ENCODE measurements at regions not wholly inside any gene's neighbourhood (a gene's known extent, or its start where the extent isn't known, plus 50 kb on each side); places are given as distances from the start of the nearest gene placed in this dataset.

DNA sequence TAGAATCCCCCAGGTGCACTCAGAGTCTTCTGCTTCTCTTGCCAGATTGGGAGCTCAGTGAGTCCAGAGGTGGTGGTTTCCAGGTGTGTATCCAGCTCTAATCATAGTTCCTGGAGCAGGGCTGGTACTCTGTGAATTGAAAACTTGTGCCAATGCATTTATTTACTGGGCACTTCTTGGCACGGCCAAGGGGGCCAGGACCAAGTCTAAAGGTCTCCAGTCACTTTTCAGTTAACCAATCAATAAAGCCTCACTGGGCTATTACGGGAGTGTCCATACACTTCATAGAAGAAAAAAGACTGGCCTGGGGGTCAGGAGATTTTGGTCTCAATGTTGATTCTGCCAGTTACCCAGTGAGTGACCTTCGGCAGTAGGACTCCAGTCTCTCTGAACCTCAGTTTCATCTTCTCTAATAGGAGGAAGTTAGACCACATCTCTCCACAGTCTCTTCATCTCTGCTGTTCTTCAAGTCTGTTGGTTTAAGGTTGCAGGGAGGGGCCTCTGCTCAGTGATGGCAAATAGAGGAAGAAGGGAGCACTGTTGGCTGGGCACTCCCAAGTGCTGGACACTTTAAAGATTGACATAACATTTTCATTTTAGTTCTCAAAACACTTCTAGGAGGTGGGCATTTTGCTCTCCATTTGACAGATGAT lies 188.5 kb upstream of the E2F8 start:
- H3K4me1 ChIP-seq, result peaks cover 0 to 26% of the 10 kb centered on the region in 2 donors
- DNase-seq (ENCODE audit: low spot score), result peak; percentile 53

DNA sequence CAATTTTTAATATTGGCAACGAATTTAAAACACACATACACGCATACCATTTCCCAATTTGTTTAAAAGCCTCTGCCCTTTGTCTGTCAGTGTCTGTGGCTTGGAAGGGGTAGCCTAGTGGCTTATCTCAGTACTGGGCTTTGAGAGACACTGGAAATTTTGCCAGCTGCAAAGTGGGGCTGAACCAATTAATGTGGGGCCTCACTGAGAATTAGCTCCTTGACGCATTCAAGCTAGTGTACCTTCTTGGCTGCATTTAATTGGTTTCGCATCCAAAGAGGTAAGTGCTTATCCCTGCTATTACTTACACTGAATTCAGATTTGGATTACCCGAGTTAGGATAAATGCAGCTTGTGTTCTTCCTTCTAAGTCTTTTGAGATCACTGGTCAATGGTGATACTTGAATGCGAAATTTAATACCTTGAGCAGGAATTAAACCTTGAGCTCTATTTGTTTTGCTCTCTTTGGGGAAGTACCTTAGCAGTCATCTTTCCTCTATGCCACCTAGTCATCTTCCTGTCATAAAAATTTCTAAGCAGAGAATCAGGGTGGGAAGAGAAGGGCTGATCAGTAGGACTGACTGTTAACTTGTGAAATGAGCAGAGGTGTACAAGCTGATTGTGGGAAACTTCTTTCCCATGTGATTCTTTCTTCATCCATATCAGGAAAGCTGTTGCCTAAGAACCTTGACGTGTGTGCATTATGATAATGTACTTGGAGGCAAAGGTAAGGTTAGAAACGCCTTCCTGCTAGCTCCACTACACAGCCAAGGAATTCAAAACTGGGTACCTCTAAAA lies 187.7 kb upstream of the E2F8 start:
- peaks cover 0 to 26% of the 10 kb centered on the region in 2 donors for H3K4me1 ChIP-seq
- H3K27ac ChIP-seq, result no peak overlapping the region
- no peaks in the 10 kb centered on the region for H3K9me3 ChIP-seq
- TF ChIP-seq, protein P1, sequence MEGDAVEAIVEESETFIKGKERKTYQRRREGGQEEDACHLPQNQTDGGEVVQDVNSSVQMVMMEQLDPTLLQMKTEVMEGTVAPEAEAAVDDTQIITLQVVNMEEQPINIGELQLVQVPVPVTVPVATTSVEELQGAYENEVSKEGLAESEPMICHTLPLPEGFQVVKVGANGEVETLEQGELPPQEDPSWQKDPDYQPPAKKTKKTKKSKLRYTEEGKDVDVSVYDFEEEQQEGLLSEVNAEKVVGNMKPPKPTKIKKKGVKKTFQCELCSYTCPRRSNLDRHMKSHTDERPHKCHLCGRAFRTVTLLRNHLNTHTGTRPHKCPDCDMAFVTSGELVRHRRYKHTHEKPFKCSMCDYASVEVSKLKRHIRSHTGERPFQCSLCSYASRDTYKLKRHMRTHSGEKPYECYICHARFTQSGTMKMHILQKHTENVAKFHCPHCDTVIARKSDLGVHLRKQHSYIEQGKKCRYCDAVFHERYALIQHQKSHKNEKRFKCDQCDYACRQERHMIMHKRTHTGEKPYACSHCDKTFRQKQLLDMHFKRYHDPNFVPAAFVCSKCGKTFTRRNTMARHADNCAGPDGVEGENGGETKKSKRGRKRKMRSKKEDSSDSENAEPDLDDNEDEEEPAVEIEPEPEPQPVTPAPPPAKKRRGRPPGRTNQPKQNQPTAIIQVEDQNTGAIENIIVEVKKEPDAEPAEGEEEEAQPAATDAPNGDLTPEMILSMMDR (IDR thresholded peaks at IDR 0.05), result no peak
- H3K36me3 ChIP-seq, result no peaks in the 10 kb centered on the region
- H3K4me3 ChIP-seq, result no peak overlapping the region
- no peak for DNase-seq (ENCODE audit: low spot score)
- no peaks in the 10 kb centered on the region for H3K27me3 ChIP-seq

More for the DNA sequence above, 188.5 kb upstream of the E2F8 start:
- Histone ChIP-seq H3K27me3 (no peaks in the 10 kb centered on the region), H3K4me3 (no peak overlapping the region), H3K36me3 (no peaks in the 10 kb centered on the region), H3K27ac (no peak overlapping the region), H3K9me3 (no peaks in the 10 kb centered on the region)
- TF ChIP-seq, protein P1 (IDR thresholded peaks at IDR 0.05), result no peak

DNA sequence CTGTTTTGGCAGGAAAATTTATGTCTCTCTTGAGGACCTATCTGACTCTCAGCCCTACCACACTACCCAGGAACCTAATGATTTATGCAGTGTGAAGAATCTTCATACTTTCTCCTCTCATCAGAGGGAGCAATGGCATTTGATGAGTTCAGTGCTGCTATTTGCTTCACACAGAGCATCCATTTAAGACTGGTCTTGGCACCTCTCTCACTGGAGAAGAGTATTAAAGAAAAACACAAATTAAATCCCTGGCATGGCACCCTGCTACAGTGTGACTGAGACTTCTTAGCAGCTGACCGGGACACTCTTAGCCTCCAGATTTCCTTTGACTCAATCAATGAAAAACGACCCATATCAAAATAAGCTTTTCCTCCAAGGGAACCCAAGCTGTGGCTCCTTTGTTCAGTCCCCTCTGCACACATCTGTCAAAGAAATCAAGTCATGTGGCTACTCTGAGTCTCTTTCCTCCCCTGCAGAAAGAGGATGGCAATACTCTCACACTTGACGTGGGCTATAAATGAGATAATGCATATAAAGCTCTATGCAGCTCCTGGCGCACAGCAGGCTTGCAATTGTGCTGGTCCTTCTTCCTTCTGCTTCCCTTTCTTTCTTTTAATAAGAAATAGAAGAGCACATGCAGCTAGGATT lies 186.1 kb upstream of the E2F8 start:
- Histone ChIP-seq H3K27me3 (no peaks in the 10 kb centered on the region), H3K9me3 (no peaks in the 10 kb centered on the region), H3K4me3 (no peak overlapping the region), H3K4me1 (peaks cover 0 to 26% of the 10 kb centered on the region in 2 donors), H3K27ac (no peak overlapping the region), H3K36me3 (no peaks in the 10 kb centered on the region)
- DNase-seq (ENCODE audit: low spot score), result no peak
- TF ChIP-seq, protein P1 (IDR thresholded peaks at IDR 0.05), result no peak

DNA sequence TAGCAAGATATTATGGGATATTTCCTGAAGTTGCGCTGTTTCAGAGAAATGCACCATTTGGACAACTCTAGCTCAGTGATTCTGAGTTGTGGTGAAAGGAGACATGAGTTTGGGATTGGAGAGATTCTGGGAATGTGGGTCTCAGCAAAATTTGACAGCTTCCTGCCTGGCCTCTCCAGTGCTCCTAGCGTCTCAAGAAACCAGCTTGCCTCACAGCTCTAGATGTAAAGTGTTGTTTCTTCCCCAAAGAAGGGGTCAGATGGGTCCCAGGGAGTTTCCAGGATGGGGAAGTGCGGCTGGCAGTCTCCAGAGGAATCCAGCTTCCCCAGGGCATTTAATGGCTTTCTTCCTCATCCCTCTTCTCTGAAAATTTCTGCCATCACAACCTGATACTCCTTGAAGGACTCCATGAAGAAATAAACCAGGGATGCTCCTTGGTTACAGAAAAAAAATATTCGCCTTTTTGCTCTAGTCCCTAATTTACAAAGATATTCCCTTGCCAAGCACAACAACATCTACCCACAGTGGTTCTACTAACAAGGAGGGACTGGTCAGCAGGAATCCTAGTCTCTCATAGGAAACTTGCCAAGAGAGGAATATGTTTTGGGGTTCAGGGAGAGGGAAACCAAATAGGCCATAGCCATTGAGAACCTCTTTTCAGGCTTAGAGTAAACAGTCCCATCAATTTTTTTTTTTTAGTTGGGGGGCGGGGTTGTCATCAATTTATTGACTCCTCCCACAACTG lies 185.4 kb upstream of the E2F8 start:
- Histone ChIP-seq H3K4me1 (peaks cover 0 to 24% of the 10 kb centered on the region in 2 donors), H3K27me3 (no peaks in the 10 kb centered on the region), H3K4me3 (no peak overlapping the region), H3K9me3 (no peaks in the 10 kb centered on the region), H3K36me3 (no peaks in the 10 kb centered on the region), H3K27ac (no peak overlapping the region)
- peak; percentile 53 for DNase-seq (ENCODE audit: low spot score)
- TF ChIP-seq, protein P1 (IDR thresholded peaks at IDR 0.05), result no peak

DNA sequence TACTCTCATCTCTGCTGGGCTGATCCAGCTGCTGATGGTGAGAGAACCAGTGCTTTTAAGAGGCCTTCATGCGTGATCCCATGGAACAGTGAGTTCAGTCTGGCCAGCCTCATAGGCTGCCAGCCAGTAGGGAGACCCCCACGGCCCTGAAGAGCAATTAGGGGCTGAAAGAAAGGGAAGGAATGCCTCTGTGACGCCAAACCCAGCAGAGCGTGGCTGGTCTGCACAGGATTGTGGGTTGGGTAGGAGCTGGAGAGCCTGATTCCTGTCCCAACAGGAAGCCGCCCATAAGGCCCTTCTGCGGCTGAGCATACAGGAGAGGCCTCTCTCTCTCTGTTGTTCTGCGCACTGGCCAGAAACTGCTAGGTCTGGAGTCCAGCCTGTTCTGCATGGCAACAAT lies 181.5 kb upstream of the E2F8 start:
- H3K4me1 ChIP-seq, result peaks cover 0 to 10% of the 10 kb centered on the region in 2 donors
- TF ChIP-seq, protein P1 (IDR thresholded peaks at IDR 0.05), result no peak
- H3K4me3 ChIP-seq, result no peak overlapping the region
- H3K9me3 ChIP-seq, result no peaks in the 10 kb centered on the region
- DNase-seq (ENCODE audit: low spot score), result no peak
- no peak overlapping the region for H3K27ac ChIP-seq
- no peaks in the 10 kb centered on the region for H3K27me3 ChIP-seq
- H3K36me3 ChIP-seq, result no peaks in the 10 kb centered on the region

All from right atrium auricular region (tissue), 2 donors.